ENCODE measurements at regions not wholly inside any gene's neighbourhood (a gene's known extent, or its start where the extent isn't known, plus 50 kb on each side); places are given as distances from the start of the nearest gene placed in this dataset.
"Not testable (repeated sequence)": the region's sequence is repeated elsewhere in the genome, so short reads cannot be mapped to it uniquely, and the experiment has no call there.

DNA sequence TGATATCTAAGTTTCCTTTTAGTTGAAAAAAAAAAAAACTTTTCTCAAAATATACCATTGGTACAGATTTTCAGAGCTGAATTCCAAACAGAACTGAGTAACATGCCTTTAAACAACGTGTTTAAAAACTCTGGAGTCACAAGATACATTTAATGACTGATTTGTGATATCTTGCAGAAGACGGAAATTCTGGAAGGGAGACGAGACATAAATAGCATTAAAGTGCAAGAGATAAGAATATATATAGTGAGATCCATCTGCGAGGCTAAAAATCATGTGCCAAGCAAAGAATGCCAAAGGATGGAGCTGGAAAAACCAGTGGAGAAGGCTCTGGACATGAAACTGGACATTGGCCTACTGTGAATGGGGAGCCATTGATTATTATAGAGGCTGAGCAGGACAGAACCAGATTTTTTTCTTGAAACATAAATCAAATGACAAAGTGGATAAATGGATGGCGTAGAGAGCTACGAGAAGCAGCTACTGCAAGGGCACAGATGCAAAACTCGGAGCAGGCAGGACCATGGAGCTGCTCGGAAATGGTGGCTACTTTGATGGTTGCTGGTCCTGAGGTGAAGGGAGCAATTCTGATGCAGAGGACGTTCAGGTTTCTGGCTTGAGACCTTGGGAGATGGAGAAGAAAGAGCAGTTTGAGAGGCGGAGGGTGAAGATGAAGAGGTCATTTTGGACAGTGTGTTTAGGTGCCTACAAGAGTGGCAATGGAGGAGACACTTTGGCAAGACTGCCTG lies 88.8 kb downstream of the CPN2 start:
- FAIRE-seq = no peak
- no peak for TF ChIP-seq POLR2A (IDR thresholded peaks at IDR 0.05; ENCODE audit: low read depth, low read length)
- TF ChIP-seq POLR2AphosphoS5 (IDR thresholded peaks at IDR 0.05; ENCODE audit: low read depth, low read length) = no peak
- no peak for TF ChIP-seq TAF1 (IDR thresholded peaks at IDR 0.05; ENCODE audit: borderline replicate concordance, low read depth, low read length)
- no peak for DNase-seq (ENCODE audit: insufficient read length)

DNA sequence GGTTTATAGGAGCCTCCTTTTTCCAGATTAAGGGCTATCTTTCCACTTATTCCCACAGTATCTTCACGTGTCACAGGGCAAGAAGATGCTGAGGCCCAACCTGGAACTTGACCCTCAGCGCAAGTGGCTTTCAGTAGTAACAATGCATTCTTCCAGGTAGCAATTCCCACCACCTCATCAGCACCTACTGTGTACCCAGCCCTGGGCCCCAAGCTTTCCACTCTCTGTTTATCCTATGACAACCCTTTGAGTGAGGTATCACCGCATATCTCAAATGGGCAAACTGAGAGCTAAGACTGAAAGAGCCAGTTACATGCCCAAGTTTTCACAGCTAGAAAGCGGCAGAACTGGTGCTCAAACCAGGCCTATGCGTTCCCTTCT lies 88.2 kb downstream of the CPN2 start:
- TF ChIP-seq TAF1 (IDR thresholded peaks at IDR 0.05; ENCODE audit: borderline replicate concordance, low read depth, low read length) (no peak), POLR2AphosphoS5 (IDR thresholded peaks at IDR 0.05; ENCODE audit: low read depth, low read length) (no peak), POLR2A (IDR thresholded peaks at IDR 0.05; ENCODE audit: low read depth, low read length) (no peak)
- FAIRE-seq = no peak
- DNase-seq (ENCODE audit: insufficient read length) = no peak

DNA sequence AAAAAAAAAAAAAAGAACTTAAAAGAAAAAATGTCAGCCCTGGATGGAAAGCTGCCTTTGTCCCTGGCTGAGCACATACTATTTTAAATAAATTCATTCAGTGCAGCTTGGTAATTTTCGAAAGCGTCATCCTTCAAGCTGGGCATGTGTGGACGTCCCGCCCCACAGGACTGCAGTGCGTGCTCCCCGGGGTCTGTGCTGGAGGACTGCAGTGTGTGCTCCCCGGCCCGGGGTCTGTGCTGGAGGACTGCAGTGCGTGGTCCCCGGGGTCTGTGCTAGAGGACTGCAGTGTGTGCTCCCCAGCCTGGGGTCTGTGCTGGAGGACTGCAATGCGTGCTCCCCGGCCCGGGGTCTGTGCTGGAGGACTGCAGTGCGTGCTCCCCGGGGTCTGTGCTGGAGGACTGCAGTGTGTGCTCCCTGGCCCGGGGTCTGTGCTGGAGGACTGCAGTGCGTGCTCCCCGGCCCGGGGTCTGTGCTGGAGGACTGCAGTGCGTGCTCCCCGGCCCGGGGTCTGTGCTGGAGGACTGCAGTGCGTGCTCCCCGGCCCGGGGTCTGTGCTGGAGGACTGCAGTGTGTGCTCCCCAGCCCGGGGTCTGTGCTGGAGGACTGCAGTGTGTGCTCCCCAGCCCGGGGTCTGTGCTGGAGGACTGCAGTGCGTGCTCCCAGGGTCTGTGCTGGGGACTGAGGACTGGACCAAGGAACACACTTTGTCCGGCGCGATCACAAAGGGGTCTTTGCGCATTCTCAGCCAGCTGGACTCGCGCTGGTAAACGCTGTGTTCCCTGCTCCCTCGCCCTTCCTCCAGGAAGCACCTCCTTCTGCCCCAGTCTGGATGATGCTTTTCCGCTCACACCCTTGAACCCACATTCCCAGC lies 86.3 kb downstream of the CPN2 start:
- DNase-seq (ENCODE audit: insufficient read length); FAIRE-seq: not testable (repeated sequence)

DNA sequence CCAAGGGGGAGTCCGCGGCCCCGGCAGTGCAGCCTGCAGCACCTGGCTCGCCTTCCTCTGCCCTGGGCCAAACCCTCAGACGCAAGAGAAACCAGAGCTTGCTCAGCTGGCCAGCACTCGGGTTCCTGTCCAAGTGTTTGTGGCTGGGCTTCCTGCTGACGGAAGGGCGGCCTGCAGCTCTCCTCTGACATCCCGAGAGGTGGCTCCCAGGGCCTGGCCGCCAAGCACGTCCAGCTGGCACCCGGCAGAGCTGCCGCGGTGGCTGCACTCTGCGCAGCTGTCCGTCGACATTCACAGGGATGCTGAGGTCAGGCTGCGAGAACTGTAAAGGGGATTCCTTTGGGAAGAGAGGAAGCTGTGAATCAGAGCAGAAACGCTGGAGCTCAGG lies 85.6 kb downstream of the CPN2 start:
- DNase-seq (ENCODE audit: insufficient read length) = no peak
- FAIRE-seq = no peak
- no peak for TF ChIP-seq POLR2AphosphoS5 (IDR thresholded peaks at IDR 0.05; ENCODE audit: low read depth, low read length)
- TF ChIP-seq TAF1 (IDR thresholded peaks at IDR 0.05; ENCODE audit: borderline replicate concordance, low read depth, low read length) = no peak
- TF ChIP-seq POLR2A (IDR thresholded peaks at IDR 0.05; ENCODE audit: low read depth, low read length) = no peak

DNA sequence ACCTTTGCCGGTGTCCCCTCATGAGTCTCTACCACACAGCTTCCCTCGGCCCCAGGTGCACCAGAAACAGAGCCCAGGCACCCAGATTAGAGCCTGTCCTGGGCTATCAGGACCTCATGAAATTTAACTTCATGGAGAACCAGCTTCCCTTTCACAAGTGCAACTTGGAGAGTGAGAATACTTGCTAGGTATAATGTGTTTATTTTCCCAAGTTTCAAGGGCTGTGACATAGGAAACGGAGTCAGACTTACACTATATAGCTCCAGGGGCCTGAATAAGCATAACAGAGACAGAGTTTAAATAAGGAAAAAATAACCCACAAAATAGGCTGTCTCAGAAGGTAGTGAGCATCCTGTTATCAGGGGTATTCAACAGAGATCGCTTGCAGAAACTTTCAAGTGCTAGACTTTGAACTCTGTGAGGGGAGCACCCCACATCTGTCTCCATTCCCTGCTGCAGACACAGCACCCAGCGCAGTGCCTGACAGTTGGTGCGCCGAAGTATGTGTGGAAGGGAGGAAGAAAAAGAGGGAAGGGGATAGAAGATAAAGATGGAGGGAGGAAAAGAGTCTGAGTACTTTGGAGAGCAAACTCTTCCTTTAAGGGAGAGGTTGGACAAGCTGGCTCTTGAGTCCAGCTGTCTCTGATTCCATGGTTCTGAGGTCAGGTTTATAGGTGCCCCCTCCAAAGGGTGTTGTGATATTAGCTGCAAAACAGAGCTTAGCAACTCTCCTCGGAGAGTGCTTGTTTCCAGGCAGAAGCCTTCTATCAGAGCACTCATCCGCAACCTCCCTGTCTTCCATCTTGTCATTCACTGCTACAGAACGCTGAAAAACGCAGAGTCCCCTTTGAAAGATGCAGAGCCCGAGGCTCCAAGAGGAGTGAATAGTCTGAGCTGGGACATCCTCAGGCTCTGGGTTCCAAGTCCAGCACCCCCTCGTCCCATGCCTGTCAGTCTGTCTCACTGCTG lies 84.8 kb downstream of the CPN2 start:
- no peak for TF ChIP-seq TAF1 (IDR thresholded peaks at IDR 0.05; ENCODE audit: borderline replicate concordance, low read depth, low read length)
- TF ChIP-seq POLR2A (IDR thresholded peaks at IDR 0.05; ENCODE audit: low read depth, low read length) = no peak
- no peak for TF ChIP-seq POLR2AphosphoS5 (IDR thresholded peaks at IDR 0.05; ENCODE audit: low read depth, low read length)

DNA sequence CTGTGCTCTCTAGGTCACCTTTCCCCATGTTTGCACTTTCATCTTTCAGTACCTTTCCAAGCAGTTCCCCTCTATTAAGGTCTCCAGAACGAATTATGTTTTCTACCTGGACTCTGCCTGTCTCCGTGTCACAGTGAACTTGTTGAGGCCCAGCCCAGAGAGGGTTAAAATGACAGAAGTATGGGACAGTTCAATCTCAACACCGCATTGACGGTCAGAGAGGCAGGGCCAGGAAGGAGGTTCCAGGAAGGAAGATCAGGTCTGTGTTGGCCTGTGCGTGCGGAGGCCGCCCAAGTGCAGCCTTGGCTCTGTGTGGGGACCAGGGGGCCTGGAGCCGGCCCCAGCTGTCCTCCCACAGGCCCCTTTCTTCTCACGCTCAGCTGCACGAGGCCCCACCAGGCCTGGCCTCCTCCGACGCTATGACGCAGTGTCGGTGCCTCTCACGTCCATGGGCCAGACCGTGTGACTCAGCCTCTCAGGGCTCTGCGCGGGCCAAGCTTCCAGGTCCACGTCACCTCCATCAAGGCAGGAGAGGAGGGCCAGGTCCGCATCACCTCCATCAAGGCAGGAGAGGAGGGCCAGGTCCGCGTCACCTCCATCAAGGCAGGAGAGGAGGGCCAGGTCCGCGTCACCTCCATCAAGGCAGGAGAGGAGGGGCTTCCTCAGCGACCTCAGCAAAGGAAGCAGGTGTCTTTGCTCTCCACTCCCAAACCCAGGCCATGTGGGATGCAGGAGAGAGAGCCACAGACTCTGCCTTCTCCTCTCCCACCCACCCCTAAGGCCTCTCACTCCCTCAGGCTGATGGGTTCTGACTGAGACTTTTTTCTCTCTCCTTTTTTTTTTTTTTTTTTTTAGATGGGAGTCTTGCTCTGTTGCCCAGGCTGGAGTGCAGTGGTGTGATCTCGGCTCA lies 83.1 kb downstream of the CPN2 start:
- no peak for DNase-seq (ENCODE audit: insufficient read length)
- FAIRE-seq = no peak
- no peak for TF ChIP-seq POLR2AphosphoS5 (IDR thresholded peaks at IDR 0.05; ENCODE audit: low read depth, low read length)
- TF ChIP-seq TAF1 (IDR thresholded peaks at IDR 0.05; ENCODE audit: borderline replicate concordance, low read depth, low read length) = no peak
- no peak for TF ChIP-seq POLR2A (IDR thresholded peaks at IDR 0.05; ENCODE audit: low read depth, low read length)

More for the DNA sequence above, 84.8 kb downstream of the CPN2 start:
- no peak for DNase-seq (ENCODE audit: insufficient read length)
- FAIRE-seq = no peak

DNA sequence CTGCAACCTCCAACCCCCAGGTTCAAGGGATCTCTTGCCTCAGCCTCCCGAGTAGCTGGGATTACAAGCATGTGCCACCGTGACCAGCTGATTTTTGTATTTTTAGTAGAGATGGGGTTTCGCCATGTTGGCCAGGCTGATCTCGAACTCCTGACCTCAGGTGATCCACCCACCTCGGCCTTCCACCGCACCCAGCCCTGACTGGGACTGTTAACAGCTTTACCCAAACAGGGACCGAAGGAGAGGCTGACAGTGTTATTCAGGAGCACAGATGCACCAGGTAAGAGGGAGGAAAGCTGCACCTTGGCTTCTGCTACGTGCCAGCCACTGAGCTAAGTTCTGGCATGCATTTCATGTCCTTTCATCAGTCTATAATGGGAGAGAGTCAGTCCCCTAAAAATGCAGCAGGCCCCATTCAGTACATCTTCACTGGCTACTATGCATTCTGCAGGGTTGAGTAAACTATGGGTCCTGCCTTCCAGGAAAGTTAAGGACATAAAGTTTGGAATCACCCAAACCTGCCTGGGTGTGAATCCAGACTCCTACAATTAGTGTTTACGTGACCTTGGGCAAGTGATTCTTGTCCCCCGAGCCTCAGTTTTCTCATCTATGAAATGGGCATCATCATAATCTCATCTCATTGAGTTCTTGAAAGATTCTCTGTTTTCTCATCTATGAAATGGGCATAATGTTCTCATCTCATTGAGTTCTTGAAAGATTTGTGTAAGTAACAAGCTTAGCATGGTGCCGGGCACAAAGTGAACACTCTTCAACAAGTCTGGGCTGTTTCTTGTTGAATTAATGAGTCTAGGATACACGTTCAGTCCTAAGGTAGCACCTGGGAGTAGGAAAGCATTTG lies 82.2 kb downstream of the CPN2 start:
- TF ChIP-seq TAF1 (IDR thresholded peaks at IDR 0.05; ENCODE audit: borderline replicate concordance, low read depth, low read length) = no peak
- TF ChIP-seq POLR2A (IDR thresholded peaks at IDR 0.05; ENCODE audit: low read depth, low read length) = no peak
- TF ChIP-seq POLR2AphosphoS5 (IDR thresholded peaks at IDR 0.05; ENCODE audit: low read depth, low read length) = no peak
- FAIRE-seq = no peak
- no peak for DNase-seq (ENCODE audit: insufficient read length)

DNA sequence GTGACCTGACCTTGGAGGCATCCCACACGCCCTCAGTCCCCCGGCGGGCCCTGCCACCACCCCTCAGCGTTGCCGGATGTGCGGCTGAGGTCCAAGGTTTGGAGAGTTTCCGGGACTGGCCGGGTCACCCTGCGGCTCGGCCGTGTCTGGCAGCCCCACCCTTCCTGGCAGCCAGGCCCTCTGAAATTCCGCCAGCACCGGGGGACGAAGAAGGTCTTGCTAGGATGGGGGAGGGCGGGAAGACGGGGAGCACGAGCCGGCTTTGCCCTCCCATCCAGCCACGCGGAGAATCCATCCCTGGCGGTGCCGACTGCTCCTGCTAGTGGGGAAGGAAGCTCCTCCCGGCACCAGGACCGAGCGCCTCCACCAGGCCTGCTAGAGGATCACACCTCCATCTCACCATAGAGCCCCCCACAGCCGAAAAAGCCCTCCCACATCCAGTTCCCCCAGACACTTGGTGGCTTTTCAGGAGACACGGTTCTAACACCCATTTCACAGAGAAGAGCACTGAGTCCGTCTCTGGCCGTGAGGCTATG lies 81.5 kb downstream of the CPN2 start:
- FAIRE-seq (no peak), DNase-seq (ENCODE audit: insufficient read length) (no peak)
- TF ChIP-seq POLR2A (IDR thresholded peaks at IDR 0.05; ENCODE audit: low read depth, low read length) (no peak), TAF1 (IDR thresholded peaks at IDR 0.05; ENCODE audit: borderline replicate concordance, low read depth, low read length) (no peak), POLR2AphosphoS5 (IDR thresholded peaks at IDR 0.05; ENCODE audit: low read depth, low read length) (no peak)

DNA sequence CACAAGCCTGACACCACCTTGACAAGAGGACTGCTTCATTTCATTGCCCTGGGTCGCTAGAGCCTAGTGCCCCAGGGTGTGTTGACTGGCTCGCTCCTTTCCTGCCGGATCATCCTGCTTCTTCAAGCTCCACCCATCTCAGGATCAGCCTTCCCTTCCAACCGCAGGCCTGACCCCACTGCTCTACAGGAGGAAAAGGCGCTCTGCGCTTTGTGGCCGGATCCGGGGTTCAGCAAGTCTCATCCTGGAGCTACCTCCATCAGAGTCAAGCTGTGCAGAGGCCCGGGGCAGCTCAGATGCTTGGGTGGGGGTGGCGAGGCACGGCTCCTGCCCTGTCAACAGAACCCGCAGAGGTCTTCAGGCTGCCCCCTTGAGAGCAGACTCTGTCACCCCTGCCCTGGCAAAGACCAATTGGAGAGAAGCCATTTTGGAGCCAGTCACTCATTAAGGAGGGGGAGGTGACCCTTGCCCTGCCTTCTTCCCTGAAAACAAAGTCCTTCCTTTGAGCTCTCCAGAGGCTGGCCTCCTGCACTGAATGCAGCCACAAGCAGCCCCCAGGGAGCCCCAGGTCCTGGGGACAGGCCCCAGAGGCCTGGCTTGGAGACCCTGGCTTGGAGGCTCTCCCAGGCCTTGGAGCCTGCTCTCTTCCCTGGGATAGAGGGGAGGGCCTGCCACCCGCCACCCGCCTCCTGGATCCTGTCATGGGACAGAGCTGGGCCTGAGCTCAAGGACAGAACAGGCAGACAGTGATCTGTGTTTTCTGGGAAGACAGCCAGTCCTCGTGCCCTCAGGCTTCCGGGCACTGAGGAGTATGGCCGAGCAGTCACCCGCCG lies 80.3 kb downstream of the CPN2 start:
- DNase-seq (ENCODE audit: insufficient read length) (no peak), FAIRE-seq (no peak)
- TF ChIP-seq POLR2A (IDR thresholded peaks at IDR 0.05; ENCODE audit: low read depth, low read length) (no peak), TAF1 (IDR thresholded peaks at IDR 0.05; ENCODE audit: borderline replicate concordance, low read depth, low read length) (no peak), POLR2AphosphoS5 (IDR thresholded peaks at IDR 0.05; ENCODE audit: low read depth, low read length) (no peak)
